SJCRH30 (cell line): ENCODE measurements at regions not wholly inside any gene's neighbourhood (a gene's known extent, or its start where the extent isn't known, plus 50 kb on each side); places are given as distances from the start of the nearest gene placed in this dataset.

Experiments used
- DNase-seq, 2 experiments: peaks; one replicate each; pipeline ENCODE4 v3.0.0-alpha.2; 2015 to 2020
- H3K27ac ChIP-seq: fragments of 250-450 bp; sonication (Bioruptor Pico); 2 replicates; pipeline ENCODE4 v1.5.1; 2020; ENCODE audit warnings: mild to moderate bottlenecking, moderate library complexity
- H3K27me3 ChIP-seq: fragments of 250-450 bp; sonication (Bioruptor Pico); 2 replicates; pipeline ENCODE4 v1.5.1; 2020; ENCODE audit warnings: mild to moderate bottlenecking, moderate library complexity
- H3K36me3 ChIP-seq: fragments of 250-450 bp; sonication (Bioruptor Pico); 2 replicates; pipeline ENCODE4 v1.5.1; 2020; ENCODE audit warnings: mild to moderate bottlenecking, moderate library complexity
- H3K4me1 ChIP-seq: fragments of 250-450 bp; sonication (Bioruptor Pico); 2 replicates; pipeline ENCODE4 v1.5.1; 2020; ENCODE audit warnings: mild to moderate bottlenecking, moderate library complexity
- H3K4me3 ChIP-seq: fragments of 250-450 bp; sonication (Bioruptor Pico); 2 replicates; pipeline ENCODE4 v1.5.1; 2020; ENCODE audit warnings: mild to moderate bottlenecking, moderate library complexity
- H3K9me3 ChIP-seq: fragments of 250-450 bp; sonication (Bioruptor Pico); replicated peaks from 2 replicates; pipeline ENCODE4 v1.5.1; 2020; ENCODE audit warnings: mild to moderate bottlenecking, moderate library complexity

DNA sequence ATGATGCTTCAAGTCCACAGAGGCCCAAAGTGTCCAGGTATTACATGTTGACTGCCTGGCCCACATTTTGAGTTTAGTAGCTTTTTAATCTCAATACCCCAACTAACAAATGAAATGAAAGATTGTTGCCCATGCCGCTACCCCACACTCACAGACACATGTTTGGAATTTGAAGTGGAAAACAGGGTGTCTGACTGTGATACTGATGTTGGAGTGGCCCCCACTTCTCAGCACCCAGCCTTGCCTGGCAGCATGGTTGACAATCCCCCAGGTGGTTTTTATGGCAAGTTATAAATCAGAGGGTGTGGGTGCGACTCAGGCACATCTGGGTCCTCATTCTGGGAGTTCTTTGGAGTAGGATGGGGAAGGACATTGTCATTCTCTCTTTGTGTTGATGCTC, 314.7 kb upstream of the ZNF32 start:
- Histone ChIP-seq H3K9me3 (no peaks in the 10 kb centered on the region), H3K36me3 (no peaks in the 10 kb centered on the region), H3K4me3 (no peak overlapping the region), H3K27ac (no peak overlapping the region), H3K4me1 (no peaks in the 10 kb centered on the region), H3K27me3 (no peaks in the 10 kb centered on the region)
- no peak for DNase-seq

DNA sequence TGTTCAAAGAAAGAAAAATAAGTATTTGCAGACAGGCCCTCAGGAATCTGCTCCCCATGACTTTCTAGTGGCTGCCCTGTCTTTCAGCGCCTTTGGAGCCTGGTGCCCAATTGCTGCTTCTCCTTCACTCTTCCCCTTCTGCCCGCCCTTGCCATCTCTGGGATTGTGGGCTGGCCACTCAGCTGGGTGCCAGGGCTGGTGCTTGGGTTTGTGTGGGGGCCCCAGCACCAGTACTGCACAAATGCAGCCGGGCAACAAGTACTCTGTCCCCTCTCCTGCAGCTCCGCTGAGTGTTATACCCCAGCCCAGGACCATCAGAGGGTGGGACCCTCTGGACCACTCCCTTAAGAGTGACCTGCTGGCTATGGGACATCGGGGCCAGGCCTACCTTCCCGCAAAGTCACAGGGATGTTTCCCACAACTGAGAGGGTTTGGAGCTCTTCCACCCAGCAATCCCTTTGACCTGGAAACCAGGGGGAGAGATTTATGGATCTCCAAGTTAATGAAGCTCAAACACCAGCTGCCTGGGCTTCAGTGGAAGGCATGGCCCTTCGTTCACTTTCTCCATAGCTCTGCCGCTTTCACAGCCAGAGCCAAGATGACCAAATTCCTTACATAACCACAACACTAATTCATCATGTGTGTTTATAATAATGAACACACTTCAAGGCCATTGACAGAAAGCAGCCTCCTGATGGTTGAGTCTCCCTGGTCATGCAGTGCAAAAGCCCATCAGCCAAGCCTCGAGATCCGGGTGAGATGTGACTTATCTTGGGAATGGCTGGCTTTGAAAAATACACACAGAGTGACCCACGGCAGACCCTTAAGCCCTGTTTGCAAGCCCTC, 313.9 kb upstream of the ZNF32 start:
- Histone ChIP-seq H3K9me3 (no peaks in the 10 kb centered on the region), H3K27me3 (no peaks in the 10 kb centered on the region), H3K27ac (no peak overlapping the region), H3K4me1 (no peaks in the 10 kb centered on the region), H3K36me3 (no peaks in the 10 kb centered on the region), H3K4me3 (no peak overlapping the region)
- no peak for DNase-seq

- Histone ChIP-seq H3K4me1 (no peaks in the 10 kb centered on the region), H3K9me3 (no peaks in the 10 kb centered on the region), H3K27ac (no peak overlapping the region), H3K4me3 (no peak overlapping the region), H3K36me3 (no peaks in the 10 kb centered on the region), H3K27me3 (no peaks in the 10 kb centered on the region)
- no peak for DNase-seq
Measured at GRCh38 chr10:43961523-43962345, 313.1 kb upstream of the ZNF32 start.

DNA sequence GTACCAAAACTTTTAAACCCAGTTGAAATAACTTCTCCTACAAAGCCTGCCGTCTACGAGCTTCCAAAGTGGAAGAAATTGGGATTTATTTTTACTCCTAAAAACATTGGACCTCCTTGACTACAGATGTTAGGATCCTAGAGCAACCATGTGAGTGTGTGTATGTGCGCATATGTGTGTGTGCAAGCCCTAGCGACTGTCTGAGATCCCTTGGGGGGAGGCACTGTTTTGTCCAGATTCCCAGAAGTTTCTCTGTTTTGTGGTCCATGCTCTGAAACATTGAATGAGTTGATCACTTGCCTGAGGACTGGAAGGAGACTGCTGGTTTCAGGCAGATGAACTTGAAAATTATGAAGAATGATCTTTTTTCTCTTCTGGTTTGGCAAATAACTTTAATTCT, 312.3 kb upstream of the ZNF32 start:
- Histone ChIP-seq H3K27me3 (no peaks in the 10 kb centered on the region), H3K27ac (no peak overlapping the region), H3K36me3 (no peaks in the 10 kb centered on the region), H3K4me1 (no peaks in the 10 kb centered on the region), H3K9me3 (no peaks in the 10 kb centered on the region), H3K4me3 (no peak overlapping the region)
- DNase-seq = no peak

DNA sequence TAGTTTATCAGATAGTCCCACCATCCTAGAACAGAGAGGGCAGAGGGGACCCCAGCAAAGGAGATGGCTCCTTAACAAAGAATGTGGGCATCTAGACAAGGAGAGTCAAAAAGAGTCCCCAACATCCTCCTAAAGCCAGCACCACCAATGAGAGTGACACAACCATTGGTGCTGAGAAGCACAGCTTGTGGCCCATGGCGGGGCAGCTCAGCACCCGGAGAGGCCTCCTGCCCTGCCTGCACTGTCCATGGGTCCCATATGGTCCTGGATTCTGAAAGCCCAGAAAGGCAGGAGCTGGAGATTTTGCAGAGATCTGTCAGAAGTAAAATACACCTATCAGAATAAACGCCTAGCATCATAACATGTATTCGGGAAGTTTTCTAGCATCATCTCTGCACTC, 311.8 kb upstream of the ZNF32 start:
- Histone ChIP-seq H3K27me3 (no peaks in the 10 kb centered on the region), H3K27ac (no peak overlapping the region), H3K36me3 (no peaks in the 10 kb centered on the region), H3K4me1 (no peaks in the 10 kb centered on the region), H3K4me3 (no peak overlapping the region), H3K9me3 (no peaks in the 10 kb centered on the region)
- no peak for DNase-seq

- no peak for DNase-seq
- Histone ChIP-seq H3K4me3 (no peak overlapping the region), H3K4me1 (no peaks in the 10 kb centered on the region), H3K36me3 (no peaks in the 10 kb centered on the region), H3K27me3 (no peaks in the 10 kb centered on the region), H3K9me3 (no peaks in the 10 kb centered on the region), H3K27ac (no peak overlapping the region)
Measured at GRCh38 chr10:43960135-43960415, 311.4 kb upstream of the ZNF32 start.

DNA sequence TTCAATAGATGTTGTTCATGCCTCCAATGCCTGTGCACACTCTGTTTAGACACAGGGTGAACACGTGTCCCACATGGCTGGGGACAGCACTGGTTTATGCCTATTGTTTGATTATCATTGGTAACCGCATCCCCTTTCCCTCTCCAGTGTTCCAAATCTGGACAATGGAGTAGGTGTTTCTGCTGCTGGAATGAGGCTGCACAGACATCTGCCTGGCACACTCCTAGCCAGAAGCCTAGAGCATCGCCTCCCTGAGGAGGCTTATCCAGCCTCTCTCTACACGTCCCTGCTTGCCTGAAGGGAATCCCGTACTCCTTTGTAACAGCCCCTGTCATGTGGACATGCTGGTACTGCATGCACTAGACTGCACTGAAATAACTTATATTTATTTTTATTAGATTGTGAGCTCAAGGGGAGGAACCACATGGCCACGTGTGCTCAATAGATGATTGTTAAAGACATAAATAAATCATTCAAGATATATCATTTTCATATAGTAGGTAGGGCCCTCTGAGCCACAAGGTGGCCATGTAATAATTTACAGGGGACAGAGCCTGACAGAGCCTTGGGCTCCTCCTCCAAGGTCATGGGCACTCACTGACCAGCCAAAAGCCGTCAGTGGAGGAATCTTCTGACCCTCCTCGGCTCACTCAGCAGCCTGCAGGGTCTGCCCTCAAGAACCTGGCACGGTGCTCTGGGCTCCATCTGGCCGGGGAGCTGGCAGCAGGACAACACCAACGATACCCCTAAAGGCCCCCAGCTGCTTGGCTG, 310.9 kb upstream of the ZNF32 start:
- DNase-seq = no peak
- Histone ChIP-seq H3K36me3 (no peaks in the 10 kb centered on the region), H3K27me3 (no peaks in the 10 kb centered on the region), H3K27ac (no peak overlapping the region), H3K4me3 (no peak overlapping the region), H3K9me3 (no peaks in the 10 kb centered on the region), H3K4me1 (no peaks in the 10 kb centered on the region)

- no peaks in the 10 kb centered on the region for H3K9me3 ChIP-seq
- H3K4me3 ChIP-seq = no peak overlapping the region
- H3K27ac ChIP-seq = no peak overlapping the region
- no peaks in the 10 kb centered on the region for H3K4me1 ChIP-seq
- no peaks in the 10 kb centered on the region for H3K27me3 ChIP-seq
- no peak for DNase-seq
- no peaks in the 10 kb centered on the region for H3K36me3 ChIP-seq
Measured at GRCh38 chr10:43958964-43959363, 310.3 kb upstream of the ZNF32 start.

GRCh38 chr10:43958071-43958432, 309.4 kb upstream of the ZNF32 start:
- Histone ChIP-seq H3K9me3 (no peaks in the 10 kb centered on the region), H3K4me3 (no peak overlapping the region), H3K27ac (no peak overlapping the region), H3K27me3 (no peaks in the 10 kb centered on the region), H3K4me1 (no peaks in the 10 kb centered on the region), H3K36me3 (no peaks in the 10 kb centered on the region)
- no peak for DNase-seq

GRCh38 chr10:43957267-43958070, 308.8 kb upstream of the ZNF32 start:
- DNase-seq = no peak

GRCh38 chr10:43955978-43956377, 307.3 kb upstream of the ZNF32 start:
- Histone ChIP-seq H3K4me1 (no peaks in the 10 kb centered on the region), H3K9me3 (no peaks in the 10 kb centered on the region), H3K4me3 (no peak overlapping the region), H3K36me3 (no peaks in the 10 kb centered on the region), H3K27me3 (no peaks in the 10 kb centered on the region), H3K27ac (no peak overlapping the region)
- DNase-seq = no peak

More at GRCh38 chr10:43957267-43958070, 308.8 kb upstream of the ZNF32 start:
- Histone ChIP-seq H3K36me3 (no peaks in the 10 kb centered on the region), H3K4me3 (no peak overlapping the region), H3K4me1 (no peaks in the 10 kb centered on the region), H3K27me3 (no peaks in the 10 kb centered on the region), H3K27ac (no peak overlapping the region), H3K9me3 (no peaks in the 10 kb centered on the region)

DNA sequence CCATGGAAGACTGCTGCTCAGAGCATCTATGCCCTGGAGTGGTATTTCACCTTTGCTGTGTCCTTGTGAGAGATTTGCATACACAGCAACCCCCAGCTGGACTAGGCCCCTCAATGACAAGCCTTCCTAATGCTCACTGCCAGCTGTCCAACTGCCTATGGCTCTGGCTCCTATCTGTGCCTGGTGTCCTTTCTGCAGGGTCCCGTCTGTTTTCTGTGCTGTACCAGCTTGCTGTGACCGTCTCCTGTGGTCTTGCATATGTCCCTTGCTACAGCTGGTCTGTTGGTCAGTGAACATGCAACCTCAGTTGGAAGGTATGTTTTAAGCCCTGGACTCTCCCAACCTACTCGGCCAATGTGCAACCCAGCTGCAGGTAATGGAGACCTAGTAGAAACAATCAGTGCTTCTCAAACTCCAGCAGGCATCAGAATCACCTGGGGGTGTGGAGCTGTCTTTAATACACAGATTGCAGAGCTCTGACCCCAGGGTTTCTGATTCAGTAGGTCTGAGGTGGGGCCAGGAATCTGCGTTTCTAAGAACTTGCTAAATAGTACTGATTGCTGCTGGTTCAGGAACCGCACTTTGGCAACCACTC, 306.4 kb upstream of the ZNF32 start:
- no peaks in the 10 kb centered on the region for H3K9me3 ChIP-seq
- DNase-seq = no peak
- H3K27me3 ChIP-seq = no peaks in the 10 kb centered on the region
- no peaks in the 10 kb centered on the region for H3K36me3 ChIP-seq
- H3K27ac ChIP-seq = no peak overlapping the region
- no peak overlapping the region for H3K4me3 ChIP-seq
- H3K4me1 ChIP-seq = no peaks in the 10 kb centered on the region

DNA sequence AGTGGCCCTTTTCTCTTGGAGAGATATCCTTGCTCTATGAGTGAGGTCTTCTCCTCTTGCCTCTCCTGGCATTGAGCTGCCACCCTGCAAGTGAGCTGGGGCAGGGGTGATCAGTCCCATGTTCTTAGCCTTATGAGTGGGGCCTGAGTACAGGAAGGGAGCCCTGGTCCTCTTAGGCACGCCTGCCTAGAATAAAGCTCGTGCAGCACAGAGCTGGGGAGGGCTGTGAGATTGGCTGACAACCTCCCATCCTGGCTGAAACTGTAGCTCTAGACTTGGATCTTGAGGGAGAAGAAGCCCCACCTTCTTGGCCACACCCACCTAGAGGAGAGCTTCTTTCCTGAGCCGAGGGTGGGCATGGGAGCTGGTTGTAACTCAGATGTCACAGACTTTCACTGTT, 305.0 kb upstream of the ZNF32 start:
- no peaks in the 10 kb centered on the region for H3K9me3 ChIP-seq
- H3K4me1 ChIP-seq = no peaks in the 10 kb centered on the region
- no peaks in the 10 kb centered on the region for H3K36me3 ChIP-seq
- no peak for DNase-seq
- no peak overlapping the region for H3K4me3 ChIP-seq
- no peaks in the 10 kb centered on the region for H3K27me3 ChIP-seq
- no peak overlapping the region for H3K27ac ChIP-seq

GRCh38 chr10:43952760-43953159, 304.1 kb upstream of the ZNF32 start:
- no peak for DNase-seq
- no peaks in the 10 kb centered on the region for H3K36me3 ChIP-seq
- no peaks in the 10 kb centered on the region for H3K27me3 ChIP-seq
- no peak overlapping the region for H3K27ac ChIP-seq
- H3K9me3 ChIP-seq = no peaks in the 10 kb centered on the region
- no peak overlapping the region for H3K4me3 ChIP-seq
- no peaks in the 10 kb centered on the region for H3K4me1 ChIP-seq
